ENCODE measurements at regions not wholly inside any gene's neighbourhood (a gene's known extent, or its start where the extent isn't known, plus 50 kb on each side); places are given as distances from the start of the nearest gene placed in this dataset.

DNA sequence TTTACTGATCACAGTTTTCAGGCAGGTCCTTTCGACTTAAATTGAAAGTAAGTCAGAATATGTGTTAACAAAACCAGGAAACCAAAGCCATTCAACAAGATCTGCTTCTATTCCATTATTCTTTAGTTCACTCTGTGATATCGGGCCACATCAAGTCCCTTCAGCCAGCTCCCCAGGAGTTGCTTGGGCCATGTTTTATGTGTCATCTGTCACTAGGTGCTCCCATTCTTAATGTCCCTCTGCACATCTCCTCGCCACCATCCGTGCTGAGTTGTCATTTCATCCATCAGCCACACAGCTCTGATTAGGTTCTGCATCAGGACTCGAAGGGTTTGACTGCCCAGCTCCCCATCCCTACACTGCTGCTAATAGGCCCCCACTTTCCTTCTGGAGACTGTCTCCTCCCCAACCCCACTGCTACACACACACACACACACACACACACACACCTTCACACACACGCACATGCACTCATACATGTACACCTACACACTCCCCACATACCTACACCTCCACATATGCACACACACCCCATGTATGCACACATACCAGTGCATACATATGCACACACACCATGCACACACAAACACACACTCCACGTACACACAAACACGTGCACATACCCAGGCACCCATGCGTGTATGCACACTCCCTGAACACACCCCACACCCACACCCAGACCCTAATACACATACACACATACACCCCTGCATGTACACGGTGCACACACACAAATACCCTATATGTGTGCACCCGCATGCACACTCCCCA lies 143.3 kb upstream of the GMDS start:
- Histone ChIP-seq H3K4me1 (ENCODE audit: insufficient read depth, low read length) (no peaks in the 10 kb centered on the region), H3K27me3 (ENCODE audit: insufficient read depth, low read length) (no peaks in the 10 kb centered on the region), H3K9me3 (ENCODE audit: low read depth, low read length) (no peaks in the 10 kb centered on the region), H3K4me3 (ENCODE audit: low read length) (no peak overlapping the region)

DNA sequence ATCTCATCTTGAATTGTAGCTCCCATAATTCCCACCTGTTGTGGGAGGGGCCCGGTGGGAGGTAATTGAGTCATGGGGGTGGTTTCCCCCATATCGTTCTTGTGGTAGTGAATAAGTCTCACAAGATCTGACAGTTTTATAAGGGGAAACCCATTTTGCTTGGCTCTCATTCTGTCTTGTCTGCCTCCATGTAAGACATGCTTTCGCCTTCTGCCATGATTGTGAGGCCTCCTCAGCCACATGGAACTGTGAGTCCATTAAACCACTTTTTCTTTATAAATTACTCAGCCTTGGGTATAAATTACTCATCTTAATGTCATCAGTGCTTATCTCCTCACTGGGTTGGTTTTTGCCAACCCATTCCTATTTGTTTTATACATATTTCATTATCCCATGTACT lies 142.0 kb upstream of the GMDS start:
- no peaks in the 10 kb centered on the region for H3K9me3 ChIP-seq (ENCODE audit: low read depth, low read length)
- H3K4me3 ChIP-seq (ENCODE audit: low read length), result no peak overlapping the region
- H3K4me1 ChIP-seq (ENCODE audit: insufficient read depth, low read length), result no peaks in the 10 kb centered on the region
- no peaks in the 10 kb centered on the region for H3K27me3 ChIP-seq (ENCODE audit: insufficient read depth, low read length)

DNA sequence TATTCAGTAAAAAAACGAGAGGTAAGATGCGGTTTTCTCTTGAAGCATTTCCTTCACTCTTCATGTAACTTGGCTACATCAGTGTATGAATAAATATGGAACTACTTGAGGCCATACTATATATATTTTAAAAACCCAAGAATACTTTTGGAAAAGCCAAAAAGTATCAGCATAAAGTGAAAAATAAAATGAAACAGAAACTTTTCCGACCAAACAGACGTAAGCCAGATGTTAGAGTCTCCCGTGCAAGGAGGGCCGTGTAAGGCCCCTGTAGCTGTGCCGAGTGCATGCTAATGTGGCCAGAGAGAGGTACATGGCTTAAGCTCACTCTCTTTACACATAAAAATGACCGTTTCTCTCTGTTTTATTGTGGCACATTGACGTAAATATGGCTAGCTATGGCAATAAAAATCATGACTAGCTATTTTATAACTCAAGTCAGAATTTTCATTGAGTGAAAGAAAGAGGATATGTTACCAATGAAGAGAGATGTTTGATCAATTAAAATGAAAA lies 140.1 kb upstream of the GMDS start:
- Histone ChIP-seq H3K4me3 (ENCODE audit: low read length) (no peak overlapping the region), H3K9me3 (ENCODE audit: low read depth, low read length) (no peaks in the 10 kb centered on the region), H3K27me3 (ENCODE audit: insufficient read depth, low read length) (no peaks in the 10 kb centered on the region), H3K4me1 (ENCODE audit: insufficient read depth, low read length) (no peaks in the 10 kb centered on the region)

DNA sequence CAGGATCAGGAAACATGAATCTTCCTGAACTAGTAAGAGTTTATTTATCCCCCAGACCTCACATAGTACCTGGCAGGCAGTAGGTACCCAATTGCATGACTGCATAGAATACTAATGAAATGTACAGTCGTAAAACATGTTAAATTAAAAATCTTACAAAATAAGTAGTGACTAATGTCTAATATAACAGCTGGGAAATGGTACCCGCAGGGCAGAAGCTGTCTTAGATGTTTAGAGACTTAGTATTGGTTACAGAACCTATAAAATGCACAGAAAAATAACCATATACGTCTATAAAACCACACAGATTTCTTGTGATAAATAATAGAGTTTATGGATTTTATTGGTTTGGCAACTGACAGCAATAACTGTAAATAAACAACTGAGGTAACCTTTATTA lies 139.1 kb upstream of the GMDS start:
- Histone ChIP-seq H3K4me1 (ENCODE audit: insufficient read depth, low read length) (no peaks in the 10 kb centered on the region), H3K27me3 (ENCODE audit: insufficient read depth, low read length) (no peaks in the 10 kb centered on the region), H3K9me3 (ENCODE audit: low read depth, low read length) (no peaks in the 10 kb centered on the region), H3K4me3 (ENCODE audit: low read length) (no peak overlapping the region)

DNA sequence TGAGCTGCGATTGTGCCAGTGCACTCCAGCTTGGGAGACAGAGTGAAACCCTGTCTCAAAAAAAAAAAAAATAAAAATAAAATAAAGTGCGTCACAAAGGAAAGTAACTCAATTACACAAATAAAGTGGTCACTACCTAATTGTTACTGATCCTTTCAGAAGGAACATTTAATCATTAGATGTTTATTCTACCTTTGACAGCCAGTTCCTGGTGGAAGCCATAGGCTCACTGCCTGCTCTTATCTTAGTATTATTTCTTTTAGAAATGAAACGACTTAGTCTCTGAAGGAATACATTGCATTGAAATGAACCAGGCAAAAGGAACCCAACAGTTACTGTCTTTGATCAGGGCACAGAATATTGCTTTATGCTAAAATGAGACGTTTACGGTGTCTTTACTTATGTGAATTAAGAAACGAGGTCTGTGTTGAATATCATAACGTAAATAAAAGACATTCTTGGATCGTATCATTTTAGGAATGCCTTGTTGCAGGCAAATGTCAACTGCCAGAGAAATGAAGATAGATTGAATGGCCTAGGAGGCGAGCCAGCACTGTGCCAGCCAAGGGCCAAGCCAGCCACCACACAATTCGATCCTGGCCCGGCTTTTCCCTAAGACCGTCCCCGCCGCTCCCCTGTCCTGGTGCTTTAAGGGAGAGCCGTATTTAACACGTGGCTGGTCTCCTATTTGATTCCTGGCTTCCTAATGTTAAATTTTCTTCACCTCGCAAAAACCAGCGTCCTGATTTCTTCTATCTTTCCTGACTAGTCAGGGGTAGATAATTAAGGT lies 136.7 kb upstream of the GMDS start:
- no peaks in the 10 kb centered on the region for H3K4me1 ChIP-seq (ENCODE audit: insufficient read depth, low read length)

DNA sequence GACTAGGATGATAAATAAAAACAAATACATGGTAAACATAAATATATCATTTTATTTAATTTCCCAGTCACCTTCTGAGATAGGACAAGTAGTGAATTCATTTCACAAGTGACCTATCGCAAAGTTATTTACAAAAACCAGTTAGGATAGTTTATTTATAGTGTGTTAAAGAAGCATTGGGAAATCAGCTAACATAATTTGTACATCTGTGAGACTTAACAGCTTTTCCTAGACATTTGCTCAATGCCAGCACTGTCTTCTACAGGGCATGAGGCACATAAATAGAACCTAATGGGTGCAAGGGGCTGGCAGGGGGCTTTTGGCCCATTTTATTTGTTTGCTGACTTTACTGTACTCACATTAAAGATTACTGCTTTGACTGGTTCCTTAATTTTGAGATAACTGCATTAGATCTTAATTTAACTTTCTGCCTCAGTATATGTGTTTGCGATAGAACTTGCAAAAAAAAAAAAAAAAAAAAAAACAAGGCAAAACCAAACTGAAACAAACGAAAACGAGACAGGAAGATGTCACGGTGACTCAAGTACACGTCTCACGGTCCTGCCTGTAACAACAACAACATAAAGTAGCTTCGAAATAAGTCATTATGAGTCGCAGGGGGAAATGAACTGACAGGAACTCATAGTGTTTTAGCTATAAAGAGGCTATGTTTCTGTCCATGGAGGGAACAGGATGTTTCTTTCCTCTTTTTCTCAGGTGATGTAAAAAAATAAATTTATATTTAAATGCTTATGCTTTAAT lies 133.7 kb upstream of the GMDS start:
- Histone ChIP-seq H3K9me3 (ENCODE audit: low read depth, low read length) (no peaks in the 10 kb centered on the region), H3K27me3 (ENCODE audit: insufficient read depth, low read length) (no peaks in the 10 kb centered on the region), H3K4me3 (ENCODE audit: low read length) (no peak overlapping the region), H3K4me1 (ENCODE audit: insufficient read depth, low read length) (no peaks in the 10 kb centered on the region)

More for the DNA sequence above, 136.7 kb upstream of the GMDS start:
- Histone ChIP-seq H3K27me3 (ENCODE audit: insufficient read depth, low read length) (no peaks in the 10 kb centered on the region), H3K9me3 (ENCODE audit: low read depth, low read length) (no peaks in the 10 kb centered on the region), H3K4me3 (ENCODE audit: low read length) (no peak overlapping the region)

DNA sequence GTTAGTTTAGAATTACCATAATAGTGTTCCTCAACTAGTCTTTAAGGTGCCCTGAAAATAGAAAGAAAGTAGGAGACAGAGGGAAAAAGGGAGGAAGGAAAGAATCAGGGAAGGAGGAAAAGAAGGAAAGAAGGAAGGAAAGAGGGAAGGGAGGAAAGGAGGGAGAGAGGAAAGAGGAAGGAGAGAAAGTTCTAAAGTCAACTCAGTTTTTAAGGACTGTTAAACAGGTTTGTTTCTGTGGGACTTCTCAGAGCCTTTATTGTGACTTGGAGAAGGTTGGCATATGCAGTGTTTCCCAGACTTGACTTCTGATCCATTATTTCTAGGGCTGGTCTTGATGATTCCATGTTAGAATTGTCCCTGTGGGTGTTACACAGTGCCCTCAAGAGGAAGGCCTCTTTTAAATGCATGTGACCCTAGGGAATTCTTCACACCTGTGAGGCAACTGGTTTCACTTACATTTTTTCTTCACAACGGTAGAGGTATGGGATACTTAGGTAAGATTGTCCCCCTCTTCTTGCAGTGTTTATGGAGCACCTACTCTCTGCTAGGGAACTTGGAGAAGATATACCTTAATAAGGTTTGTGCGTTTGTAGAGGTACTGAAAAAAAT lies 132.7 kb upstream of the GMDS start:
- Histone ChIP-seq H3K4me1 (ENCODE audit: insufficient read depth, low read length) (no peaks in the 10 kb centered on the region), H3K4me3 (ENCODE audit: low read length) (no peak overlapping the region), H3K27me3 (ENCODE audit: insufficient read depth, low read length) (no peaks in the 10 kb centered on the region), H3K9me3 (ENCODE audit: low read depth, low read length) (no peaks in the 10 kb centered on the region)

DNA sequence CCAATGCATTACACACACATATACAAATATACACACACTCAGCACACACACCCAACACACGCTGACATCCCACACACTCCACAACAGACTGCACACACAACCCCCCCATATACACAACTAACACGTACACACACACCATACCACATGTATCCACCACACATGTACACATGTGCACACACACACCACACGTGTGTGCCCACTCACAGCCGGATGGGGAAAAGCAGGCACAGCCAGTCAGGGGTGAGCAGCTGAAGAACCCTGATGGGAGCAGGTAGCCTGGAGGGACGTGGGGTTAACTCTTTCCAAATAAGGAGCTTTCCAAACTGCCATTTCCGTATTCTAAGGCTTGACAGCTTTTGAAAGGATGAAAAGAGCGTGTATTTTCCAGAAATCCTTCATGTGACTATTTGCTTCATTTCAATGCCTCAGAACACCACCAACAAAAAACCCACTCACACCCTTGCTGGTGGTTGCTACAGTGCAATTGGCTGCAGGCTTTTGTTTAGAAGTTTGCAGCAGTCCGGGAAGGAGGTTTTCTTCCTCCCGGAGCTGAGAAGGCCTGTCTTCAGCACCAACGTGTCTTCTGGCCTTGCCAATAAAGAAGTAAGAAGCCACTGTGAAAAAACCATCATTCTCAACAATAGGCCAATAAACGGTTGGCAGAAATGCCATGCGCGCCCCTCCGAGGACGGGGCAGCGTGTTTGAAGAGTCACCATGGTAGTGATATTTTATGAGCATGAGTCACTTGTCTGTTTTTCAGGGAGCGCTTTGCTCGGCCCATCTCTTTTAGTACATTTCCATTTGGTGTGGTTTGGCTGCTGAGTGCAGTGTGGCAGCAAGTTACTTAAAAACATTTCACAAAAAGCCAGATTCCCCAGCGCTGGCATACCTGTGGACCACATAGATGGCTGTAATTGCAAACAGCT lies 131.3 kb upstream of the GMDS start:
- Histone ChIP-seq H3K4me3 (ENCODE audit: low read length) (no peak overlapping the region), H3K9me3 (ENCODE audit: low read depth, low read length) (no peaks in the 10 kb centered on the region), H3K4me1 (ENCODE audit: insufficient read depth, low read length) (no peaks in the 10 kb centered on the region), H3K27me3 (ENCODE audit: insufficient read depth, low read length) (no peaks in the 10 kb centered on the region)

DNA sequence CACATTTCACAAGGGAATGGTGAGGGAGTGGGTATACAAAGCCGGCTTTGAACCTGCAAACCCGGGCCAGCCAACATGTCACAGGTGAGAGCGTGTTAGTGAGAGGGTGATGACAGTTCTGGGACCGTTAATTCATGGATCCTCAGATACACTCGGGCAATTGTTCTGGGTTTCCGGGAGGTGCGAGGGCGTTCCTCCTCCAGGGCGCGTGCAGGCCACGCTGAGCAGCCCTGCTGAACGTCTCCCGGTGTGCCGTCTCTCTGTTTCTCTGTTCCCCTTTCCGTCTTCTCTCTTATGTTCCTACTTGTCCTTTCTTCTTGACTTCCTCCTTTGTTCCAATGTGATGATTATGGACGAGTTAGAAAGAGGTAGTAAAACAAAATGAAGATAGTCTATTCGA lies 130.0 kb upstream of the GMDS start:
- Histone ChIP-seq H3K9me3 (ENCODE audit: low read depth, low read length) (no peaks in the 10 kb centered on the region), H3K27me3 (ENCODE audit: insufficient read depth, low read length) (no peaks in the 10 kb centered on the region), H3K4me1 (ENCODE audit: insufficient read depth, low read length) (no peaks in the 10 kb centered on the region), H3K4me3 (ENCODE audit: low read length) (no peak overlapping the region)

DNA sequence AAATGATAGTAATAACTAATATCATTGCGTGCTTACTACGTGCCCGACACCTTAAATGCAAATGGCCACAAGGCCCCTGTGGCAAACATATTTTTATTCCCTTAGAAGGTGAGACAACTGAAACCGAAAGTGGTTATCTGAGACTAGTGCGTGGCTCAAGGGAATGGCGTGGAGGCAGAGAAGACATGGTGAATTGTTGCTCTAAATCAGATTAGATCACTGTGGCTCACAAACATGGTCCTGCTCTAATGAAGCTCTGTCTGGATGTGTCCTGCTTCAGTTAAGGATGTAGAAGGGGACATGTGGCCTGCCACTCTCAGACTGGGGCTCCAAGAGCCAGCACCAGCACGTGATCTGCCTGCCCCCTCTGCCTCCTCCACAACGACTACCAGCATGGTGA lies 124.2 kb upstream of the GMDS start:
- Histone ChIP-seq H3K4me1 (ENCODE audit: insufficient read depth, low read length) (no peaks in the 10 kb centered on the region), H3K27me3 (ENCODE audit: insufficient read depth, low read length) (no peaks in the 10 kb centered on the region), H3K4me3 (ENCODE audit: low read length) (no peak overlapping the region), H3K9me3 (ENCODE audit: low read depth, low read length) (no peaks in the 10 kb centered on the region)

DNA sequence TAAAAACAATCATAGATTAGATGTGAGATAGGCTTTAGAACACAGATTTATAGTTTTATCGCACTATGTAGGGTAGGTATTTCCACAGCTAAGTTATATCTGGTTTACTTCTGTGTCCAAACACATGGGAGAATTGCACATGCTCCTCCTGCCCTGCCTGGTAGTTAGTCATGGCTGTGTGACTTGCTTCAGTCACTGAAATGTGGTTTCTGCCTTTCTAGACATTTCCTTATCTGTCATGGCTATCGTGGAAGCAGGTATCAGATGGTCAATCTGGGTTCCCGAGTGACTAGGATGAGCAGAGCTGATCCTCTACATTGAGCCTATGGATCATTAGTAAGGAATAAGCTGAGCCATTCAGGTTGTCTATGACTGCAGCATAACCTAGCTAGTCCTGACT lies 117.8 kb upstream of the GMDS start:
- Histone ChIP-seq H3K27me3 (ENCODE audit: insufficient read depth, low read length) (no peaks in the 10 kb centered on the region), H3K4me3 (ENCODE audit: low read length) (no peak overlapping the region), H3K9me3 (ENCODE audit: low read depth, low read length) (no peaks in the 10 kb centered on the region), H3K4me1 (ENCODE audit: insufficient read depth, low read length) (no peaks in the 10 kb centered on the region)

DNA sequence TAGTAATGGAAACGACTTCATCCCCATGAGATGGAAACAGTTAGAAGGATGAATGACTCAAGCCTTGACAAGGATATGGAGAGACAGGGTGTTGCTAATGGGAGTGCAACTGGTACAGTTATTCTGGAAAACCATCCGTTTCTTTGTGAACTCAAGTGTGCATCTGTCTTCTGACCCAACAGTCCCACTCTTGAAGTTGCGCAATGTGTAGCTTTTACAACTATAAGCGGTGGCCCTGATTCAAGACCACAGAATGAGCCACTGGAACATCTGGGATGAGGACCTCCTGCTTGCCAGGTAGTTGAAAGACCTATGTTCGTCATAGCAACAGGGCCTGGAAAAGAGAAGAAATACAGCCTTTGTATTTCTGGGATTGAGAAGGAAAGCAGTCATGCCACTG lies 115.8 kb upstream of the GMDS start:
- Histone ChIP-seq H3K27me3 (ENCODE audit: insufficient read depth, low read length) (no peaks in the 10 kb centered on the region), H3K4me3 (ENCODE audit: low read length) (no peak overlapping the region), H3K9me3 (ENCODE audit: low read depth, low read length) (no peaks in the 10 kb centered on the region), H3K4me1 (ENCODE audit: insufficient read depth, low read length) (no peaks in the 10 kb centered on the region)

DNA sequence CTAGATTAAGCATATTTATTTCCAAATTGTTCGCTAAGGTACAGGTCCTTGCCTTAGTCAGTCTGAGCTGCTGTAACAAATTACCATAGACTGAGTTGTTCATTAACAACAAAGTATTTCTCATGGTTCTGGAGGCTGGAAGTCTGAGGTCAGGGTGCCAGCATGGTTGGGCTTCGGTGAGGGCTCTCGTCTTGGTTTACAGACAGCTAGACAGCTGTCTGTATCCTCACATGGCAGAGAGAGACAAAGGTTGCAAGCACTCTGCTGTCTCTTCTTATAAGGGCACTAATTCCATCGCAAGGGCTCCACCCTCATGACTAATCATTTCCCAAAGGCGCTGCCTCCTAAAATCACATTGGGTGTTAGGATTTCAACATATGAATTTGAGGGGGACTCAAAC lies 115.3 kb upstream of the GMDS start:
- Histone ChIP-seq H3K4me3 (ENCODE audit: low read length) (no peak overlapping the region), H3K27me3 (ENCODE audit: insufficient read depth, low read length) (no peaks in the 10 kb centered on the region), H3K9me3 (ENCODE audit: low read depth, low read length) (no peaks in the 10 kb centered on the region), H3K4me1 (ENCODE audit: insufficient read depth, low read length) (no peaks in the 10 kb centered on the region)

DNA sequence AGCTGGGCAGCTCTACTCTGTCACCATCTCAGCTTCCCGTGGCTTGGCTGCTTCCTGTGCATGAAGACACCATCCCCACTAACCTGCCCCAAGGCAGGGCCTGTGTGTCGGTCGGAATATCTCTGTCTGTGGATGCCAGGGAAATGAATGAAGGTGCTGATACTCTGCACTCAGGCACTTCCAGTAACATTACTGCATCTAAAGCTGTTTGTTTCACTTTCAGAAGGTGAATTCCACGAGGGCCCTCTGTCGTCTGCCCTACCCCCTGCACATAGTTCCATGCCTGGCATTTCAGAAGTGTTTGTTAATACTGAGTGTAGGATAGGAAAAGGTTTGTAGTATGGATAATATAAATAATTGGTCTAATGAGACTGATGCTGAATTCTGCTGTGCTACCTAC lies 114.7 kb upstream of the GMDS start:
- H3K4me1 ChIP-seq (ENCODE audit: insufficient read depth, low read length), result no peaks in the 10 kb centered on the region
- H3K27me3 ChIP-seq (ENCODE audit: insufficient read depth, low read length), result no peaks in the 10 kb centered on the region
- no peaks in the 10 kb centered on the region for H3K9me3 ChIP-seq (ENCODE audit: low read depth, low read length)
- no peak overlapping the region for H3K4me3 ChIP-seq (ENCODE audit: low read length)
